ENCODE measurements at regions not wholly inside any gene's neighbourhood (a gene's known extent, or its start where the extent isn't known, plus 50 kb on each side); places are given as distances from the start of the nearest gene placed in this dataset.
"Not testable (repeated sequence)": the region's sequence is repeated elsewhere in the genome, so short reads cannot be mapped to it uniquely, and the experiment has no call there.

- H4K20me1 ChIP-seq (ENCODE audit: insufficient read depth, low read length) = no peaks in the 10 kb centered on the region
- H2AFZ ChIP-seq (ENCODE audit: low read depth, low read length) = no peak overlapping the region
- H3K9me3 ChIP-seq (ENCODE audit: insufficient read depth, low read depth, low read length) = no peaks in the 10 kb centered on the region
- no peak overlapping the region for H3K4me3 ChIP-seq (ENCODE audit: insufficient read depth, low read depth, low read length)
- H3K79me2 ChIP-seq (ENCODE audit: insufficient read depth, low read length) = no peaks in the 10 kb centered on the region
- no peaks in the 10 kb centered on the region for H3K27me3 Mint-ChIP-seq (ENCODE audit: low read depth, unreplicated experiment)
- H3K9ac ChIP-seq (ENCODE audit: low read length) = no peak overlapping the region
- H3K9me3 Mint-ChIP-seq (ENCODE audit: unreplicated experiment) = no peaks in the 10 kb centered on the region
- H3K4me3 Mint-ChIP-seq (ENCODE audit: unreplicated experiment) = no peak overlapping the region
- H3K4me2 ChIP-seq (ENCODE audit: low read length) = no peak overlapping the region
- FAIRE-seq (peak; percentile 71), DNase-seq (ENCODE audit: low read depth) (no peak)
- H3K27ac Mint-ChIP-seq (ENCODE audit: unreplicated experiment) = no peak overlapping the region
- H3K36me3 ChIP-seq (ENCODE audit: insufficient read depth, low read length) = no peaks in the 10 kb centered on the region
- H3K27ac ChIP-seq (ENCODE audit: low read depth, low read length) = no peak overlapping the region
- no peaks in the 10 kb centered on the region for H3K4me1 ChIP-seq (ENCODE audit: insufficient read depth, low read length)
- no peaks in the 10 kb centered on the region for H3K27me3 ChIP-seq (ENCODE audit: insufficient read depth, low read length)
- H3K36me3 Mint-ChIP-seq (ENCODE audit: low read depth, unreplicated experiment) = no peaks in the 10 kb centered on the region
- peaks cover 2% of the 10 kb centered on the region for H3K4me1 Mint-ChIP-seq (ENCODE audit: low read depth, unreplicated experiment)
- TF ChIP-seq EZH2 (IDR thresholded peaks at IDR 0.05; ENCODE audit: insufficient read depth, low read length) (no peak), CTCF (IDR thresholded peaks at IDR 0.05; ENCODE audit: insufficient read depth, low read depth, low read length) (no peak)
Measured at GRCh38 chrX:125151146-125151545, 168.5 kb upstream of the TEX13C start.

GRCh38 chrX:125152011-125152410, 167.7 kb upstream of the TEX13C start:
- no peaks in the 10 kb centered on the region for H3K27me3 Mint-ChIP-seq (ENCODE audit: low read depth, unreplicated experiment)
- no peaks in the 10 kb centered on the region for H3K9me3 Mint-ChIP-seq (ENCODE audit: unreplicated experiment)
- Histone ChIP-seq H4K20me1 (ENCODE audit: insufficient read depth, low read length) (no peaks in the 10 kb centered on the region), H2AFZ (ENCODE audit: low read depth, low read length) (no peak overlapping the region), H3K27ac (ENCODE audit: low read depth, low read length) (no peak overlapping the region), H3K27me3 (ENCODE audit: insufficient read depth, low read length) (no peaks in the 10 kb centered on the region), H3K36me3 (ENCODE audit: insufficient read depth, low read length) (no peaks in the 10 kb centered on the region), H3K79me2 (ENCODE audit: insufficient read depth, low read length) (no peaks in the 10 kb centered on the region), H3K4me3 (ENCODE audit: insufficient read depth, low read depth, low read length) (no peak overlapping the region), H3K4me1 (ENCODE audit: insufficient read depth, low read length) (no peaks in the 10 kb centered on the region), H3K9ac (ENCODE audit: low read length) (no peak overlapping the region), H3K9me3 (ENCODE audit: insufficient read depth, low read depth, low read length) (no peaks in the 10 kb centered on the region), H3K4me2 (ENCODE audit: low read length) (no peak overlapping the region)
- H3K4me3 Mint-ChIP-seq (ENCODE audit: unreplicated experiment) = no peak overlapping the region
- H3K27ac Mint-ChIP-seq (ENCODE audit: unreplicated experiment) = no peak overlapping the region
- no peak for DNase-seq (ENCODE audit: low read depth)
- FAIRE-seq = no peak
- TF ChIP-seq EZH2 (IDR thresholded peaks at IDR 0.05; ENCODE audit: insufficient read depth, low read length) = no peak
- no peak for TF ChIP-seq CTCF (IDR thresholded peaks at IDR 0.05; ENCODE audit: insufficient read depth, low read depth, low read length)
- peaks cover 2% of the 10 kb centered on the region for H3K4me1 Mint-ChIP-seq (ENCODE audit: low read depth, unreplicated experiment)
- H3K36me3 Mint-ChIP-seq (ENCODE audit: low read depth, unreplicated experiment) = no peaks in the 10 kb centered on the region

GRCh38 chrX:125153621-125154020, 166.1 kb upstream of the TEX13C start:
- FAIRE-seq (peak; percentile 56), DNase-seq (ENCODE audit: low read depth) (no peak)
- Histone ChIP-seq H3K9ac (ENCODE audit: low read length) (no peak overlapping the region), H3K79me2 (ENCODE audit: insufficient read depth, low read length) (no peaks in the 10 kb centered on the region), H3K27me3 (ENCODE audit: insufficient read depth, low read length) (no peaks in the 10 kb centered on the region), H3K36me3 (ENCODE audit: insufficient read depth, low read length) (no peaks in the 10 kb centered on the region), H2AFZ (ENCODE audit: low read depth, low read length) (no peak overlapping the region), H4K20me1 (ENCODE audit: insufficient read depth, low read length) (no peaks in the 10 kb centered on the region), H3K4me1 (ENCODE audit: insufficient read depth, low read length) (no peaks in the 10 kb centered on the region), H3K4me2 (ENCODE audit: low read length) (no peak overlapping the region), H3K9me3 (ENCODE audit: insufficient read depth, low read depth, low read length) (no peaks in the 10 kb centered on the region), H3K4me3 (ENCODE audit: insufficient read depth, low read depth, low read length) (no peak overlapping the region), H3K27ac (ENCODE audit: low read depth, low read length) (no peak overlapping the region)
- Mint-ChIP-seq H3K36me3 (ENCODE audit: low read depth, unreplicated experiment) (no peaks in the 10 kb centered on the region), H3K4me1 (ENCODE audit: low read depth, unreplicated experiment) (peaks cover 2% of the 10 kb centered on the region), H3K27me3 (ENCODE audit: low read depth, unreplicated experiment) (no peaks in the 10 kb centered on the region), H3K27ac (ENCODE audit: unreplicated experiment) (no peak overlapping the region), H3K9me3 (ENCODE audit: unreplicated experiment) (no peaks in the 10 kb centered on the region), H3K4me3 (ENCODE audit: unreplicated experiment) (no peak overlapping the region)
- no peak for TF ChIP-seq EZH2 (IDR thresholded peaks at IDR 0.05; ENCODE audit: insufficient read depth, low read length)
- no peak for TF ChIP-seq CTCF (IDR thresholded peaks at IDR 0.05; ENCODE audit: insufficient read depth, low read depth, low read length)

DNA sequence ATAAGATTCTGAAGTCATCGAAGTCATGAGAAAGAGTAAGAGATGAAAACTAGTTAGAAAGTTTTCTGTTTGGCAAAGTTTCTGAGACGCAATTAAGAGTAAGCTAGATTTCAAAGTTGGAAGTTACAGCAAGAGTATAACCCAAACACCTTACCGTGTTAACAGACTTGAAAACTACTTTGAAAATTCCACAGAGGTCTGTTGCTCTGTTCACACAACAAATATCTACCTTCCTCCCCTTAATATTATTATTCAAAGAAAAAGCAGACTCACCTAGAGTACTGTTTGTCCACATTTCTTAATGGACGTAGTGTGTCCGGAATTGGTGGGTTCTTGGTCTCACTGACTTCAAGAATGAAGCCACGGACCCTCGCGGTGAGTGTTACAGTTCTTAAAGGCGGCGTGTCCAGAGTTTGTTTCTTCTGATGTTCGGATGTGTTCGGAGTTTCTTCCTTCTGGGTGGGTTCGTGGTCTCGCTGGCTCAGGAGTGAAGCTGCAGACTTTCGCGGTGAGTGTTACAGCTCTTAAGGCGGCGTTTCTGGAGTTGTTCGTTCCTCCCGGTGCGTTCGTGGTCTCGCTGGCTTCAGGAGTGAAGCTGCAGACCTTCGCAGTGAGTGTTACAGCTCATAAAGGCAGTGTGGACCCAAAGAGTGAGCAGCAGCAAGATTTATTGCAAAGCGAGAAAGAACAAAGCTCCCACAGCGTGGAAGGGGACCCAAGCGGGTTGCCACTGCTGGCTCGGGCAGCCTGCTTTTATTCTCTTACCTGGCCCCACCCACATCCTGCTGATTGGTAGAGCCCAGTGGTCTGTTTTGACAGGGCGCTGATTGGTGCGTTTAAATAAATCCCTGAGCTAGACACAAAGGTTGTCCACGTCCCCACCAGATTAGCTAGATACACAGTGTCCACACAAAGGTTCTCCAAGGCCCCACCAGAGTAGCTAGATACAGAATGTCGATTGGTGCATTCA, 165.1 kb upstream of the TEX13C start:
- not testable (repeated sequence) for H3K9me3 ChIP-seq (ENCODE audit: insufficient read depth, low read depth, low read length); H3K27ac Mint-ChIP-seq (ENCODE audit: unreplicated experiment); H3K4me3 Mint-ChIP-seq (ENCODE audit: unreplicated experiment); H2AFZ ChIP-seq (ENCODE audit: low read depth, low read length); H3K27ac ChIP-seq (ENCODE audit: low read depth, low read length); H3K9me3 Mint-ChIP-seq (ENCODE audit: unreplicated experiment); FAIRE-seq; H3K27me3 ChIP-seq (ENCODE audit: insufficient read depth, low read length); H3K4me1 Mint-ChIP-seq (ENCODE audit: low read depth, unreplicated experiment); H3K9ac ChIP-seq (ENCODE audit: low read length); H4K20me1 ChIP-seq (ENCODE audit: insufficient read depth, low read length); H3K27me3 Mint-ChIP-seq (ENCODE audit: low read depth, unreplicated experiment); H3K4me2 ChIP-seq (ENCODE audit: low read length); H3K4me1 ChIP-seq (ENCODE audit: insufficient read depth, low read length); DNase-seq (ENCODE audit: low read depth); H3K4me3 ChIP-seq (ENCODE audit: insufficient read depth, low read depth, low read length); H3K36me3 Mint-ChIP-seq (ENCODE audit: low read depth, unreplicated experiment); H3K36me3 ChIP-seq (ENCODE audit: insufficient read depth, low read length); H3K79me2 ChIP-seq (ENCODE audit: insufficient read depth, low read length)
